ENCODE measurements at regions not wholly inside any gene's neighbourhood (a gene's known extent, or its start where the extent isn't known, plus 50 kb on each side); places are given as distances from the start of the nearest gene placed in this dataset.
A peak's percentile ranks its signal among the peaks of the same experiment; 100 is the strongest.

GRCh38 chr18:9043581-9043980 is 58.9 kb upstream of the NDUFV2 start:
- no peak overlapping the region for H4K8ac ChIP-seq (ENCODE audit: low read length)
- no peak overlapping the region for H3K14ac ChIP-seq (ENCODE audit: low read length in 2 of 2)
- H2AFZ ChIP-seq (ENCODE audit: low read depth, low read length), result no peak overlapping the region
- no peak overlapping the region for H2BK15ac ChIP-seq (ENCODE audit: low read depth, poor library complexity, severe bottlenecking)
- H3K9me3 ChIP-seq (ENCODE audit: control insufficient read depth, low read length), result peaks cover 3% of the 10 kb centered on the region
- DNase-seq, result no peak
- no peak overlapping the region for H3K4me2 ChIP-seq (ENCODE audit: low read length, poor library complexity, severe bottlenecking)
- H3K18ac ChIP-seq (ENCODE audit: low read depth in 1 of 2, low read length in 2 of 2), result no peak overlapping the region
- H4K91ac ChIP-seq (ENCODE audit: low read length), result no peak overlapping the region
- no peak overlapping the region for H2BK5ac ChIP-seq (ENCODE audit: low read depth, low read length, poor library complexity, severe bottlenecking)
- no peak overlapping the region for H2BK120ac ChIP-seq (ENCODE audit: low read depth, low read length)
- no peaks in the 10 kb centered on the region for H3K36me3 ChIP-seq (ENCODE audit: control insufficient read depth in 1 of 2, insufficient read depth in 2 of 2, low read depth in 1 of 2, low read length in 2 of 2)
- no peak overlapping the region for H3K23ac ChIP-seq (ENCODE audit: low read length in 2 of 2)
- WGBS, result 93% methylated on average over 1 of the region's 1 CpG
- no peak overlapping the region for H3K4me3 ChIP-seq (ENCODE audit: insufficient read depth in 1 of 2, low read depth in 1 of 2, low read length in 2 of 2)
- H3K27me3 ChIP-seq (ENCODE audit: control insufficient read depth in 1 of 2, insufficient read depth in 1 of 2, low read length in 2 of 2), result no peaks in the 10 kb centered on the region
- H2AK5ac ChIP-seq (ENCODE audit: low read length, severe bottlenecking), result no peak overlapping the region
- no peaks in the 10 kb centered on the region for H3K4me1 ChIP-seq (ENCODE audit: control insufficient read depth, insufficient read depth, low read depth, low read length)
- H3K9ac ChIP-seq (ENCODE audit: low read length), result no peak overlapping the region
- H3K27ac ChIP-seq (ENCODE audit: low read length, poor library complexity, severe bottlenecking), result no peak overlapping the region
- no peak overlapping the region for H2BK12ac ChIP-seq (ENCODE audit: low read length in 2 of 2)
- no peaks in the 10 kb centered on the region for H3K79me1 ChIP-seq (replicated peaks; ENCODE audit: low read length, poor library complexity, severe bottlenecking)
- H3K4ac ChIP-seq (ENCODE audit: low read depth in 1 of 2, low read length in 2 of 2), result no peak overlapping the region

GRCh38 chr18:9047715-9048114 is 54.8 kb upstream of the NDUFV2 start:
- Histone ChIP-seq H3K79me1 (replicated peaks; ENCODE audit: low read length, poor library complexity, severe bottlenecking) (no peaks in the 10 kb centered on the region), H3K9me3 (ENCODE audit: control insufficient read depth, low read length) (peaks cover 23% of the 10 kb centered on the region), H3K9ac (ENCODE audit: low read length) (no peak overlapping the region), H4K8ac (ENCODE audit: low read length) (no peak overlapping the region), H4K91ac (ENCODE audit: low read length) (no peak overlapping the region), H3K27ac (ENCODE audit: low read length, poor library complexity, severe bottlenecking) (no peak overlapping the region), H3K27me3 (ENCODE audit: control insufficient read depth in 1 of 2, insufficient read depth in 1 of 2, low read length in 2 of 2) (no peaks in the 10 kb centered on the region), H3K4ac (ENCODE audit: low read depth in 1 of 2, low read length in 2 of 2) (no peak overlapping the region), H3K14ac (ENCODE audit: low read length in 2 of 2) (no peak overlapping the region), H3K18ac (ENCODE audit: low read depth in 1 of 2, low read length in 2 of 2) (no peak overlapping the region), H2BK15ac (ENCODE audit: low read depth, poor library complexity, severe bottlenecking) (no peak overlapping the region), H2BK5ac (ENCODE audit: low read depth, low read length, poor library complexity, severe bottlenecking) (no peak overlapping the region), H3K4me2 (ENCODE audit: low read length, poor library complexity, severe bottlenecking) (no peak overlapping the region), H3K23ac (ENCODE audit: low read length in 2 of 2) (no peak overlapping the region), H2AFZ (ENCODE audit: low read depth, low read length) (no peak overlapping the region), H3K36me3 (ENCODE audit: control insufficient read depth in 1 of 2, insufficient read depth in 2 of 2, low read depth in 1 of 2, low read length in 2 of 2) (no peaks in the 10 kb centered on the region), H2BK120ac (ENCODE audit: low read depth, low read length) (no peak overlapping the region), H3K4me1 (ENCODE audit: control insufficient read depth, insufficient read depth, low read depth, low read length) (no peaks in the 10 kb centered on the region), H2BK12ac (ENCODE audit: low read length in 2 of 2) (no peak overlapping the region), H2AK5ac (ENCODE audit: low read length, severe bottlenecking) (no peak overlapping the region), H3K4me3 (ENCODE audit: insufficient read depth in 1 of 2, low read depth in 1 of 2, low read length in 2 of 2) (no peak overlapping the region)
- WGBS, result 72% methylated on average over 4 of the region's 7 CpGs
- no peak for DNase-seq

DNA sequence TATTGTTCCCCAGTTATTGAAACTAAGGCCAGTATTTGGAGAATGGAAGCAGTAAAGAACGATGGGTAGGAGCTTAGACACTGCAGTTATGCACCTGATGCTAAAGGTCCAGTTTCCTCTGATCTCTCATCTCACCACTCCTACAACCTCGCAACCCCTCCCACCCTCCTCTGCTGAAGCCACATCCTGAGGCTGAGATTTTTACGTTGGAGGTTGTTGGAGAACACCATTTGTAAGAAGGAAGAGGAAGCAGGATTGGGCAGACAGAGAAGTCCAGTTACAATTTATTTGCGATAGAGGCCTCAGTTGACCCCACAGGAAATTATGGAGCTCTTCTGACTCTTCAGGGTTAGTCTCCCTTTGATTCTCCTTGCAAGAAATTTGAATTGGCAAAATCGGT is 54.3 kb upstream of the NDUFV2 start:
- Histone ChIP-seq H3K27me3 (ENCODE audit: control insufficient read depth in 1 of 2, insufficient read depth in 1 of 2, low read length in 2 of 2) (no peaks in the 10 kb centered on the region), H3K27ac (ENCODE audit: low read length, poor library complexity, severe bottlenecking) (no peak overlapping the region), H3K23ac (ENCODE audit: low read length in 2 of 2) (no peak overlapping the region), H4K8ac (ENCODE audit: low read length) (no peak overlapping the region), H2BK15ac (ENCODE audit: low read depth, poor library complexity, severe bottlenecking) (no peak overlapping the region), H3K4ac (ENCODE audit: low read depth in 1 of 2, low read length in 2 of 2) (no peak overlapping the region), H2BK5ac (ENCODE audit: low read depth, low read length, poor library complexity, severe bottlenecking) (no peak overlapping the region), H3K14ac (ENCODE audit: low read length in 2 of 2) (no peak overlapping the region), H3K18ac (ENCODE audit: low read depth in 1 of 2, low read length in 2 of 2) (no peak overlapping the region), H2BK120ac (ENCODE audit: low read depth, low read length) (no peak overlapping the region), H4K91ac (ENCODE audit: low read length) (no peak overlapping the region), H2BK12ac (ENCODE audit: low read length in 2 of 2) (no peak overlapping the region), H3K4me2 (ENCODE audit: low read length, poor library complexity, severe bottlenecking) (no peak overlapping the region), H2AK5ac (ENCODE audit: low read length, severe bottlenecking) (no peak overlapping the region), H3K79me1 (replicated peaks; ENCODE audit: low read length, poor library complexity, severe bottlenecking) (no peaks in the 10 kb centered on the region), H3K36me3 (ENCODE audit: control insufficient read depth in 1 of 2, insufficient read depth in 2 of 2, low read depth in 1 of 2, low read length in 2 of 2) (no peaks in the 10 kb centered on the region), H3K9me3 (ENCODE audit: control insufficient read depth, low read length) (peaks cover 23% of the 10 kb centered on the region), H3K4me1 (ENCODE audit: control insufficient read depth, insufficient read depth, low read depth, low read length) (no peaks in the 10 kb centered on the region), H3K9ac (ENCODE audit: low read length) (peak overlapping the region; percentile 73), H3K4me3 (ENCODE audit: insufficient read depth in 1 of 2, low read depth in 1 of 2, low read length in 2 of 2) (no peak overlapping the region), H2AFZ (ENCODE audit: low read depth, low read length) (no peak overlapping the region)
- WGBS, result 92% methylated on average over 3 of the region's 5 CpGs
- no peak for DNase-seq

DNA sequence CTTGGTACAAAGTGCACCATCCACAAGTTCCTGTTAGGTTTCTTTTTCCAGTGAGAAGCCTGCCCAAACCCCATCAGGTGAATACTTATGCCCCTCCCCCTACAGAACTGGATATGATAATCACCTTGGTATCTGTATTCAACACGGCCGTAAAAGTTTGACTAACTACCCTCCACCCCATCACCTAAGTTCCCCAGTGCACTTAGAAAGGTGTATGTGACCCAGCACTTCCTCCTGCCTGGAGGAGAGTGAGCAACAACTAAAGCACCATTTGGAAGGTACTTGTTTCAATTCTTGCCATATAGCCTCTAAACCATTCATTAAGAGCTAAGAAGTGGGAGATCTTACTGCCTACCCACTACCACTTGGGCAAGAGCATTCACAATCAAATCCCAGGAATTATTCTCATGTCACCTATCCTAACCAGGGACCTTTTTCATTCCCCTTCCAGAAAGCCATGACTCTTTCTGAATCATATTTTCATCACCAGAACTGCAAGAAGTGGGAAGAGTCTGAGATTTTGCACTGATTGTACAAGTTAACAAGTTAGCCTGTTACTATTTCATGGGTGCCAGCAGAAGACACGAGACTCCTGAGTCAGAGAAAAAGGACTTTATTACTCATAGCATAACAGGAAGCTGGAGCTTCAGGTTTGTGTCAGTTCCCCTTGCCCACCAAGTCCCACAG is 53.5 kb upstream of the NDUFV2 start:
- Histone ChIP-seq H3K79me1 (replicated peaks; ENCODE audit: low read length, poor library complexity, severe bottlenecking) (no peaks in the 10 kb centered on the region), H2BK120ac (ENCODE audit: low read depth, low read length) (no peak overlapping the region), H4K8ac (ENCODE audit: low read length) (no peak overlapping the region), H2BK15ac (ENCODE audit: low read depth, poor library complexity, severe bottlenecking) (no peak overlapping the region), H3K18ac (ENCODE audit: low read depth in 1 of 2, low read length in 2 of 2) (no peak overlapping the region), H2BK12ac (ENCODE audit: low read length in 2 of 2) (no peak overlapping the region), H3K27me3 (ENCODE audit: control insufficient read depth in 1 of 2, insufficient read depth in 1 of 2, low read length in 2 of 2) (no peaks in the 10 kb centered on the region), H3K4me2 (ENCODE audit: low read length, poor library complexity, severe bottlenecking) (no peak overlapping the region), H2BK5ac (ENCODE audit: low read depth, low read length, poor library complexity, severe bottlenecking) (no peak overlapping the region), H3K9me3 (ENCODE audit: control insufficient read depth, low read length) (peaks cover 23% of the 10 kb centered on the region), H3K36me3 (ENCODE audit: control insufficient read depth in 1 of 2, insufficient read depth in 2 of 2, low read depth in 1 of 2, low read length in 2 of 2) (no peaks in the 10 kb centered on the region), H3K23ac (ENCODE audit: low read length in 2 of 2) (no peak overlapping the region), H2AK5ac (ENCODE audit: low read length, severe bottlenecking) (no peak overlapping the region), H3K14ac (ENCODE audit: low read length in 2 of 2) (no peak overlapping the region), H2AFZ (ENCODE audit: low read depth, low read length) (no peak overlapping the region), H3K27ac (ENCODE audit: low read length, poor library complexity, severe bottlenecking) (no peak overlapping the region), H3K9ac (ENCODE audit: low read length) (peak overlapping the region; percentile 73), H3K4me3 (ENCODE audit: insufficient read depth in 1 of 2, low read depth in 1 of 2, low read length in 2 of 2) (peak overlapping the region in 1 of 2 experiments; percentile 33), H4K91ac (ENCODE audit: low read length) (no peak overlapping the region), H3K4me1 (ENCODE audit: control insufficient read depth, insufficient read depth, low read depth, low read length) (no peaks in the 10 kb centered on the region), H3K4ac (ENCODE audit: low read depth in 1 of 2, low read length in 2 of 2) (no peak overlapping the region)
- 75% methylated on average over 3 of the region's 3 CpGs for WGBS
- peak; percentile 17 for DNase-seq
